ENCODE measurements at regions not wholly inside any gene's neighbourhood (a gene's known extent, or its start where the extent isn't known, plus 50 kb on each side); places are given as distances from the start of the nearest gene placed in this dataset.

DNA sequence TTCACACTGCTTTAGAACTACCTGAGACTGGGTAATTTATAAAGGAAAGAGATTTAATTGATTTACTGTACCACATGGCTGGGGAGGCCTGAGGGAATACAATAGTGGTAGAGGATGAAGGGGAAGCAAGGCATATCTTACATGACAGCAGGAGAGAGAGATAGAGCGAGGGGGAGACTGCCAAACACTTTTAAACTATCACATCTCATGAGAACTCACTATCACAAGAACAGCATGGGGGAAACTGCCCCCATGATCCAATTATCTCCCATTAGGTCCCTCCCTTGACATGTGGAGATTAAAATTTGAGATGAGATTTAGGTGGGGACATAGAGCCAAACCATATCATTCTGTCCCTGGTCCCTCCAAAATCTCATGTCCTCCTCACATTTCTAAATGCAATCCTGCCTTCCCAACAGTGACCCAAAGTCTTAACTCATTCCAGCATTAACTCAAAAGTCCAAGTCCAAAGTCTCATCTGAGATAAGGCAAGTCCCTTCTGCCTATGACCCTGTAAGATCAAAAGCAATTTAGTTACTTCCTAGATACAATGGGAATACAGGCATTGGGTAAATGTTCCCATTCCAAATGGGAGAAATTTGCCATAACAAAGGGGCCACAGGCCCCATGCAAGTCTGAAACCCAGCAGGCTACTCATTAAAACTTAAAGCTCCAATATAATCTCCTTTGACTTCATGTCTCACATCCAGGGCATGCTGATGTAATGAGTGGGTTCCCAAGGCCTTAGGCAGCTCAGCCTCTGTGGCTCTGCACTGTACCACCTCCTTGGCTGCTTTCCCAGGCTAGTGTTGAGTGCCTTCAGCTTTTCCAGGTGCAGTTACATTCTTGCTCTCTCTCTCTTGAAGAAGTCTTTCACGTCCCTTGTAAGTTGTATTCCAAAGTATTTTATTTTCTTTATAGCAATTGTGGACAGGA lies 481.7 kb upstream of the TGFBR2 start:
- TF ChIP-seq POLR2A (IDR thresholded peaks at IDR 0.05; ENCODE audit: low read length) (no peak), GATA1 (IDR thresholded peaks at IDR 0.05; ENCODE audit: low read depth, low read length) (no peak)
